ENCODE measurements at regions not wholly inside any gene's neighbourhood (a gene's known extent, or its start where the extent isn't known, plus 50 kb on each side); places are given as distances from the start of the nearest gene placed in this dataset.

- TF ChIP-seq, protein P1, sequence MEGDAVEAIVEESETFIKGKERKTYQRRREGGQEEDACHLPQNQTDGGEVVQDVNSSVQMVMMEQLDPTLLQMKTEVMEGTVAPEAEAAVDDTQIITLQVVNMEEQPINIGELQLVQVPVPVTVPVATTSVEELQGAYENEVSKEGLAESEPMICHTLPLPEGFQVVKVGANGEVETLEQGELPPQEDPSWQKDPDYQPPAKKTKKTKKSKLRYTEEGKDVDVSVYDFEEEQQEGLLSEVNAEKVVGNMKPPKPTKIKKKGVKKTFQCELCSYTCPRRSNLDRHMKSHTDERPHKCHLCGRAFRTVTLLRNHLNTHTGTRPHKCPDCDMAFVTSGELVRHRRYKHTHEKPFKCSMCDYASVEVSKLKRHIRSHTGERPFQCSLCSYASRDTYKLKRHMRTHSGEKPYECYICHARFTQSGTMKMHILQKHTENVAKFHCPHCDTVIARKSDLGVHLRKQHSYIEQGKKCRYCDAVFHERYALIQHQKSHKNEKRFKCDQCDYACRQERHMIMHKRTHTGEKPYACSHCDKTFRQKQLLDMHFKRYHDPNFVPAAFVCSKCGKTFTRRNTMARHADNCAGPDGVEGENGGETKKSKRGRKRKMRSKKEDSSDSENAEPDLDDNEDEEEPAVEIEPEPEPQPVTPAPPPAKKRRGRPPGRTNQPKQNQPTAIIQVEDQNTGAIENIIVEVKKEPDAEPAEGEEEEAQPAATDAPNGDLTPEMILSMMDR (IDR thresholded peaks at IDR 0.05; ENCODE audit: insufficient read depth, low read length, severe bottlenecking) = no peak
- Histone ChIP-seq H3K36me3 (ENCODE audit: control insufficient read depth, insufficient read depth, low read length) (no peaks in the 10 kb centered on the region), H3K27me3 (ENCODE audit: control insufficient read depth, insufficient read depth, low read length) (no peaks in the 10 kb centered on the region), H3K4me3 (ENCODE audit: low read depth, low read length) (no peak overlapping the region)
- DNase-seq (ENCODE audit: low read depth) = no peak
- no peak for FAIRE-seq
These were observed 50.4 kb upstream of the RNF32 start for GRCh38 chr7:156590212-156590611.

DNA sequence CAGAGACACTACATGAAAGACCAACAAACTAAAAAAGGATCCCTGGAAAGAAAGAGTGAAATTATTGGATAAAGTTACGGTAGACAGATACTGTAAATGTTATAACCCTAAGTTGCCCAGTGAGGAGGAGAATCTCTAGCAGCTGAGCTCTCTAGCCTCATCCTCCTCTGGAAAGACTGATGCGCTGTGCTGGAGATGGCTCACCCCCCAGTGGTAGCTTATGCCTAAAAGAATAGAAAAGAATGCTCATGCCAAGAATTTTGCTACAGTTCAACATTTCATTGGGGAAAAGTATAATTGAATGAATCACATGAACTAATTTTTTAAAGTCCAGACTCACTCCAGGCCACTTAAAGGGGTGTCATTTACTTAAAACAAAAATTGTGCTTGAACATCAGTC, 50.8 kb upstream of the RNF32 start:
- DNase-seq (ENCODE audit: low read depth) = no peak
- Histone ChIP-seq H3K4me3 (ENCODE audit: low read depth, low read length) (no peak overlapping the region), H3K27me3 (ENCODE audit: control insufficient read depth, insufficient read depth, low read length) (no peaks in the 10 kb centered on the region), H3K36me3 (ENCODE audit: control insufficient read depth, insufficient read depth, low read length) (no peaks in the 10 kb centered on the region)
- TF ChIP-seq, protein P1 (IDR thresholded peaks at IDR 0.05; ENCODE audit: insufficient read depth, low read length, severe bottlenecking) = no peak
- no peak for FAIRE-seq

DNA sequence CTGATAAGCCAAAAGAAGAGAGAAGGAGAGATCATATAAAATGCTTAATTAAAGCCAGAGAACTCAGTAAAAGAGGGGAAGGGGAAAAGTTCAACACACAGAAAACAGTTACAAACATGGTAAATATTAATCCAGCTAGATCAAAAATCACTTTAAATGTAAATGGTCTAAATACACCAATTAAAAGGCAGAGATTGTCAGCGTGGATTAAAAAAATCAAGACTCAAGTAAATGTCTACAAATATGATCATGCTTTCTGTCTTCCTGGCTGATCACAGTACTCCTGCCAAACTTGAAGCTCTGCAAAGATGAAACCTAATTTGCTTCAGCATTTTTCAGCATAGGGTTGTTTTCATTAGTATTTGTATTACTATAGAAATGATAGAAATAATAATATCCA, 54.6 kb upstream of the RNF32 start:
- TF ChIP-seq, protein P1 (IDR thresholded peaks at IDR 0.05; ENCODE audit: insufficient read depth, low read length, severe bottlenecking) = no peak
- DNase-seq (ENCODE audit: low read depth) (no peak), FAIRE-seq (no peak)

DNA sequence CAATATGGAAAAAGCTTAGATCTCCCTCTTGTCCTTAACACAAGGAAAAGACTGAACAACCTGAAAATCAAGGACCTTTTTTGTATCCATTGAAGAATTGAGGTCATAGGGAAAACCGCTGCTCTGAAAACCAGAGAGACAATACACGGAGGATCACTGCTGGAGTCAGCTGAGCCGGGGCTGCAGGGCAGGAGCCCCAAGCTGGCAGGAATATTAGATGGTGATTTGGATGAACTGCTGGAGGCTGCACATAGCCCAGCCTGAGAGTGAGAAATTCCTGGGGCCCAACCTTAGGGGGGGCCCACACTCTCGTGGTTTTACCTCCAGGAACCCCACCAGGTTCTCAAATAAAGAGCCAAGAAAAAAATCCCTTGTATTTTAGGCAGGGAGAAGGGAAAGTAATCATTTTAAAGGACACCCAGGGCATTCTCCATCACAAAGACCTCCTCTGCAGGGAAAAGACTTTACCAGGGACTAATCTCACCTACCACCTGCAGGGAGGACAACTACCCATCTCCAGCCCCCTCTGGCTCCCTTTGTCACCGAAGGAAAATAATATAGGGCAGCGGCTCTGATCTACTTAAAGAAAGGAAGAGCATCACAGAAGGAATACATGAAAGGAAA, 55.4 kb upstream of the RNF32 start:
- H3K36me3 ChIP-seq (ENCODE audit: control insufficient read depth, insufficient read depth, low read length) = no peaks in the 10 kb centered on the region
- no peaks in the 10 kb centered on the region for H3K27me3 ChIP-seq (ENCODE audit: control insufficient read depth, insufficient read depth, low read length)
- TF ChIP-seq, protein P1 (IDR thresholded peaks at IDR 0.05; ENCODE audit: insufficient read depth, low read length, severe bottlenecking) = no peak
- no peak for DNase-seq (ENCODE audit: low read depth)
- FAIRE-seq = no peak
- no peak overlapping the region for H3K4me3 ChIP-seq (ENCODE audit: low read depth, low read length)

More for the DNA sequence above, 54.6 kb upstream of the RNF32 start:
- H3K36me3 ChIP-seq (ENCODE audit: control insufficient read depth, insufficient read depth, low read length) = no peaks in the 10 kb centered on the region
- no peak overlapping the region for H3K4me3 ChIP-seq (ENCODE audit: low read depth, low read length)
- no peaks in the 10 kb centered on the region for H3K27me3 ChIP-seq (ENCODE audit: control insufficient read depth, insufficient read depth, low read length)

DNA sequence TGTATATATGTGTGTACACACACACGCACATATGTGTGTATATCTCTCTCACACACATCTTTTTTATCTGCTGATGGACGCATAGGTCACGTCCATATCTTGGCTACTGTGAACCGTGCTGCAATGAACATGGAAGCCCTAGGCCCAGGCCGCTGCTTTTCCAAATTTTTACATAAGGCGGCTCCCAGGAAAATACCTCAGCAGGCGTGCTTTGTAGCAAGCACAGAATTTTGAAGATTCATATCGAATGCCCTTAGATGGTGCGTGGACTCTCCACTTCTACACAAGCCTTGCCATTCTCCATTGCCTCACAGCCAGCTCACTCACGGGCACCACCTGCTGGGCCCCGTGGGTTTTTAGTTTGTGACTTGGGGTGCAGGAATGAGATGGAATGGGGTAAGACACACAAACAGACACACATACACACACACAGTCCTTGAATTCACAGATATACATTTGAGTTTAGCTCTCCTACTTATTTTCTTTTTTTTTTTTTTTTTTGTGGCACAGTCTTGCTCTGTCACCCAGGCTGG, 57.9 kb upstream of the RNF32 start:
- FAIRE-seq = no peak
- no peaks in the 10 kb centered on the region for H3K36me3 ChIP-seq (ENCODE audit: control insufficient read depth, insufficient read depth, low read length)
- no peak for DNase-seq (ENCODE audit: low read depth)
- no peak overlapping the region for H3K4me3 ChIP-seq (ENCODE audit: low read depth, low read length)
- no peaks in the 10 kb centered on the region for H3K27me3 ChIP-seq (ENCODE audit: control insufficient read depth, insufficient read depth, low read length)
- TF ChIP-seq, protein P1 (IDR thresholded peaks at IDR 0.05; ENCODE audit: insufficient read depth, low read length, severe bottlenecking) = no peak

- no peak overlapping the region for H3K4me3 ChIP-seq (ENCODE audit: low read depth, low read length)
- H3K27me3 ChIP-seq (ENCODE audit: control insufficient read depth, insufficient read depth, low read length) = no peaks in the 10 kb centered on the region
- no peaks in the 10 kb centered on the region for H3K36me3 ChIP-seq (ENCODE audit: control insufficient read depth, insufficient read depth, low read length)
- TF ChIP-seq, protein P1 (IDR thresholded peaks at IDR 0.05; ENCODE audit: insufficient read depth, low read length, severe bottlenecking) = no peak
- DNase-seq (ENCODE audit: low read depth) (no peak), FAIRE-seq (no peak)
These were observed 60.5 kb upstream of the RNF32 start for GRCh38 chr7:156580036-156580435.

Measured in bronchial epithelial cell (primary cell).